ENCODE measurements at regions not wholly inside any gene's neighbourhood (a gene's known extent, or its start where the extent isn't known, plus 50 kb on each side); places are given as distances from the start of the nearest gene placed in this dataset.

- Histone ChIP-seq H3K4me3 (no peak overlapping the region), H3K4me1 (no peaks in the 10 kb centered on the region), H4K20me1 (no peaks in the 10 kb centered on the region), H3K9ac (no peak overlapping the region), H3K9me3 (peaks cover 50% of the 10 kb centered on the region), H3K27ac (no peak overlapping the region), H3K27me3 (no peaks in the 10 kb centered on the region), H3K4me2 (no peak overlapping the region), H3K36me3 (no peaks in the 10 kb centered on the region)
- TF ChIP-seq Cebpa-rat (IDR thresholded peaks at IDR 0.05) = no peak
Observed at GRCh38 chr2:185942855-185943254, 204.3 kb downstream of the FSIP2 start.

GRCh38 chr2:185947722-185948121, 209.1 kb downstream of the FSIP2 start:
- Histone ChIP-seq H3K27me3 (no peaks in the 10 kb centered on the region), H3K36me3 (no peaks in the 10 kb centered on the region), H3K27ac (no peak overlapping the region), H3K4me3 (no peak overlapping the region), H3K4me1 (no peaks in the 10 kb centered on the region), H3K9me3 (peaks cover 36% of the 10 kb centered on the region), H3K9ac (no peak overlapping the region), H3K4me2 (no peak overlapping the region), H4K20me1 (no peaks in the 10 kb centered on the region)
- no peak for TF ChIP-seq Cebpa-rat (IDR thresholded peaks at IDR 0.05)

GRCh38 chr2:185952100-185952499, 213.5 kb downstream of the FSIP2 start:
- Histone ChIP-seq H4K20me1 (no peaks in the 10 kb centered on the region), H3K4me1 (no peaks in the 10 kb centered on the region), H3K9ac (no peak overlapping the region), H3K4me3 (no peak overlapping the region), H3K36me3 (no peaks in the 10 kb centered on the region), H3K27ac (no peak overlapping the region), H3K27me3 (no peaks in the 10 kb centered on the region), H3K4me2 (no peak overlapping the region), H3K9me3 (no peaks in the 10 kb centered on the region)
- TF ChIP-seq Cebpa-rat (IDR thresholded peaks at IDR 0.05) = no peak

- Histone ChIP-seq H3K27ac (no peak overlapping the region), H3K4me2 (no peak overlapping the region), H4K20me1 (no peaks in the 10 kb centered on the region), H3K4me3 (no peak overlapping the region), H3K4me1 (no peaks in the 10 kb centered on the region), H3K27me3 (no peaks in the 10 kb centered on the region), H3K36me3 (no peaks in the 10 kb centered on the region), H3K9ac (no peak overlapping the region), H3K9me3 (peaks cover 9% of the 10 kb centered on the region)
- no peak for TF ChIP-seq Cebpa-rat (IDR thresholded peaks at IDR 0.05)
Observed at GRCh38 chr2:185954389-185954788, 215.8 kb downstream of the FSIP2 start.

- Histone ChIP-seq H3K27ac (no peak overlapping the region), H3K36me3 (no peaks in the 10 kb centered on the region), H3K4me1 (no peaks in the 10 kb centered on the region), H3K9ac (no peak overlapping the region), H3K4me3 (no peak overlapping the region), H4K20me1 (no peaks in the 10 kb centered on the region), H3K27me3 (no peaks in the 10 kb centered on the region), H3K9me3 (peaks cover 16% of the 10 kb centered on the region), H3K4me2 (no peak overlapping the region)
- no peak for TF ChIP-seq Cebpa-rat (IDR thresholded peaks at IDR 0.05)
Observed at GRCh38 chr2:185955050-185955449, 216.4 kb downstream of the FSIP2 start.

- Histone ChIP-seq H4K20me1 (no peaks in the 10 kb centered on the region), H3K9ac (peak overlapping the region; percentile 20; the same call in 1 of the 2 replicates), H3K27me3 (no peaks in the 10 kb centered on the region), H3K4me1 (peaks cover 49% of the 10 kb centered on the region), H3K4me2 (peak overlapping the region; percentile 71), H3K27ac (peak overlapping the region; percentile 84), H3K36me3 (peaks cover 51% of the 10 kb centered on the region), H3K9me3 (peaks cover 59% of the 10 kb centered on the region), H3K4me3 (peak overlapping the region; percentile 36; the same call in 1 of the 2 replicates)
- peak; percentile 91; the same call in 1 of the 2 replicates for TF ChIP-seq Cebpa-rat (IDR thresholded peaks at IDR 0.05)
Observed at GRCh38 chr2:185967335-185967734, 228.7 kb downstream of the FSIP2 start.

GRCh38 chr2:185970148-185970852, 231.7 kb downstream of the FSIP2 start:
- TF ChIP-seq Cebpa-rat (IDR thresholded peaks at IDR 0.05) = no peak
- H3K36me3 ChIP-seq = peaks cover 34% of the 10 kb centered on the region
- H3K9ac ChIP-seq = no peak overlapping the region
- H3K9me3 ChIP-seq = peaks cover 53% of the 10 kb centered on the region
- H3K4me1 ChIP-seq = peaks cover 43% of the 10 kb centered on the region
- no peak overlapping the region; the same call in 1 of the 2 replicates for H3K4me3 ChIP-seq
- no peaks in the 10 kb centered on the region for H4K20me1 ChIP-seq
- H3K27me3 ChIP-seq = no peaks in the 10 kb centered on the region
- H3K4me2 ChIP-seq = no peak overlapping the region
- H3K27ac ChIP-seq = no peak overlapping the region; the same call in 1 of the 2 replicates

- H3K27me3 ChIP-seq = no peaks in the 10 kb centered on the region
- H3K4me3 ChIP-seq = no peak overlapping the region
- no peak for TF ChIP-seq Cebpa-rat (IDR thresholded peaks at IDR 0.05)
- peaks cover 9% of the 10 kb centered on the region; the same call in 1 of the 2 replicates for H3K36me3 ChIP-seq
- H3K4me1 ChIP-seq = no peaks in the 10 kb centered on the region
- H3K4me2 ChIP-seq = no peak overlapping the region
- H4K20me1 ChIP-seq = no peaks in the 10 kb centered on the region
- H3K9ac ChIP-seq = no peak overlapping the region
- H3K27ac ChIP-seq = no peak overlapping the region
- H3K9me3 ChIP-seq = peaks cover 33% of the 10 kb centered on the region
Observed at GRCh38 chr2:185978634-185979407, 240.2 kb downstream of the FSIP2 start.

- TF ChIP-seq Cebpa-rat (IDR thresholded peaks at IDR 0.05) = no peak
- Histone ChIP-seq H3K4me3 (no peak overlapping the region), H3K4me2 (no peak overlapping the region), H3K36me3 (peaks cover 1% of the 10 kb centered on the region; the same call in 1 of the 2 replicates), H3K4me1 (no peaks in the 10 kb centered on the region), H3K27me3 (no peaks in the 10 kb centered on the region), H3K9me3 (peaks cover 26% of the 10 kb centered on the region), H4K20me1 (no peaks in the 10 kb centered on the region), H3K27ac (no peak overlapping the region), H3K9ac (no peak overlapping the region)
Observed at GRCh38 chr2:185979546-185980071, 241.0 kb downstream of the FSIP2 start.

GRCh38 chr2:185980944-185981343, 242.3 kb downstream of the FSIP2 start:
- Histone ChIP-seq H3K27me3 (no peaks in the 10 kb centered on the region), H3K36me3 (no peaks in the 10 kb centered on the region), H3K4me1 (no peaks in the 10 kb centered on the region), H3K4me2 (no peak overlapping the region), H3K27ac (no peak overlapping the region), H4K20me1 (no peaks in the 10 kb centered on the region), H3K4me3 (no peak overlapping the region), H3K9me3 (peaks cover 28% of the 10 kb centered on the region), H3K9ac (no peak overlapping the region)
- no peak for TF ChIP-seq Cebpa-rat (IDR thresholded peaks at IDR 0.05)

All from BLaER1 (cell line).